Fibroblast of villous mesenchyme (primary cell): ENCODE measurements at regions not wholly inside any gene's neighbourhood (a gene's known extent, or its start where the extent isn't known, plus 50 kb on each side); places are given as distances from the start of the nearest gene placed in this dataset.

Experiments used
- DNase-seq: peaks from one replicate; pipeline ENCODE4 v3.0.0-alpha.2; 2010; ENCODE audit warnings: low read depth
- H3K4me3 ChIP-seq: 2 replicates; pipeline ENCODE4 v1.5.1; 2011; ENCODE audit warnings: low read depth, mild to moderate bottlenecking, low read length
- TF ChIP-seq, protein P1 (sequence below): IDR thresholded peaks from 2 replicates; pipeline ENCODE4 v1.5.1; 2012; ENCODE audit warnings: low read depth, mild to moderate bottlenecking, low read length; ENCODE audit not compliant: insufficient read depth

DNA sequence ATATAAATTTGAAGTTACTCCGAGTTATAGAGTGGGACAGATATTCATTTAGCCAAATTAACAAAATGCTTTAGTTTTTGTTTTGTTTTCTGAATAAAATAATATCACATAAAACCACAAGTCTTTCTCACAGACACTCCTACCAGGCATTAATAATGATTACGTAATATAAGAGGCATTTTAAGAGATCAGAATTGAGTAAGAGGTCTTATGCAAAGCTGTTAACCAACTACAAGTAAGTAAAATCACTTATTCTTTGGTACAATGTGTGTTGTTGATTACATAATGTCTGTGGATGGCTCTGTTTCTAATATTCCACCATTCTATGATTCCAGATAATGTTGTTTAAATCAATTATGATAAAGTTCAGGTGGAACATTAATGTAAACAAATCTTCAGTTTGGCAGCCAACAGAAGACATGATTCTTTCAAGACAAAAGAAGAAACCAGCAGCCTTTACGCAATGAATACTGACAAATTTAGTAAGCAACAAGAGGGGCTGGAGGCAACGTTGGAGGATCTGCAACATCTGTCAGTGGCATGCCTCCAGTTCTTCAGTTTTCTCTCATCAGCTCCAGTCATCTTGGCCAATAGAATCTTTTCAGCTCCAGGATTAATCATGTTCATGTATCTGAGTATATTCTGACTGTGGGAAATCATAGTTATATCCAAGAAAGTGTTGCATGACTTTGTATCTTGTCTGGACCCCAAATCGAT is 403.8 kb downstream of the SLITRK5 start:
- no peak for DNase-seq
- TF ChIP-seq, protein P1, sequence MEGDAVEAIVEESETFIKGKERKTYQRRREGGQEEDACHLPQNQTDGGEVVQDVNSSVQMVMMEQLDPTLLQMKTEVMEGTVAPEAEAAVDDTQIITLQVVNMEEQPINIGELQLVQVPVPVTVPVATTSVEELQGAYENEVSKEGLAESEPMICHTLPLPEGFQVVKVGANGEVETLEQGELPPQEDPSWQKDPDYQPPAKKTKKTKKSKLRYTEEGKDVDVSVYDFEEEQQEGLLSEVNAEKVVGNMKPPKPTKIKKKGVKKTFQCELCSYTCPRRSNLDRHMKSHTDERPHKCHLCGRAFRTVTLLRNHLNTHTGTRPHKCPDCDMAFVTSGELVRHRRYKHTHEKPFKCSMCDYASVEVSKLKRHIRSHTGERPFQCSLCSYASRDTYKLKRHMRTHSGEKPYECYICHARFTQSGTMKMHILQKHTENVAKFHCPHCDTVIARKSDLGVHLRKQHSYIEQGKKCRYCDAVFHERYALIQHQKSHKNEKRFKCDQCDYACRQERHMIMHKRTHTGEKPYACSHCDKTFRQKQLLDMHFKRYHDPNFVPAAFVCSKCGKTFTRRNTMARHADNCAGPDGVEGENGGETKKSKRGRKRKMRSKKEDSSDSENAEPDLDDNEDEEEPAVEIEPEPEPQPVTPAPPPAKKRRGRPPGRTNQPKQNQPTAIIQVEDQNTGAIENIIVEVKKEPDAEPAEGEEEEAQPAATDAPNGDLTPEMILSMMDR: no peak
- H3K4me3 ChIP-seq: no peak overlapping the region

DNA sequence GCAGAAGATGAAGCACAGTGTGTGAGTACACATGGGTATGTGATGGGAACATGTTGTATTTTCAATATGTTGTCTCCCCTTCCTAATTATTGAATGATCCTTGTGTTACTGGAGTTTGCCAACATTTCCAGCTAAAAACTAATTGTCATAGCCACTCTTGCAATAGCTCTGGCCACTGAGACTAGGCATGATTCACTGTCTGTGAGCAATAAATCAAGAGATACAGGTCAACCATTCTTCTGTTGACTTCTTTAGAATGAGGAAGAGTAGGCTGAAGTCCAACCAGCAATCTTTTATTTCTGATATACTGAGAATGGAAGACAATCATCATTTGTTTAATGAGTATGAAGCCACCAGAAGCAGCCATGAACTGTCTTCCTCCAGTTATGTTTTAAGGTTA is 413.9 kb downstream of the SLITRK5 start:
- no peak overlapping the region for H3K4me3 ChIP-seq
- TF ChIP-seq, protein P1: no peak

DNA sequence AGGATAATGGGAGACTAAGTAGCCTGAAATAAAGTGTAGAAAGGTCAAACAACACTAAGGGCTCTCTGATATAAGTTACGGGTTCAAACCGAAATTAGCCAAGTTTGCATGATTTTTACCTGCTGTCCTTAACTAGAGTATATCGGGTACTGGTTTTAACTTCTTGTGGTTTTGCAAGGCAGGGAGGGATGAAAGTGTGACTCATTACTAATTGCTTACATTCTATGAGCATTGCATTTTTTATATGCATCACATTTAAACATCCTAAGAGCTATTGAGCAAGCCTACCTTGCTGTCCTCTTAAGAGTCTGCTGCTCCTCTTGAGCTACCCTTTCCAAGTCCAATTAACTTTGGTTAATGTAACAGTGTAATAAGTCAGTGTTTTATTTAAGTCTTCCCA is 415.4 kb downstream of the SLITRK5 start:
- no peak overlapping the region for H3K4me3 ChIP-seq
- no peak for DNase-seq
- TF ChIP-seq, protein P1: no peak

More for the DNA sequence above, 413.9 kb downstream of the SLITRK5 start:
- DNase-seq: no peak

DNA sequence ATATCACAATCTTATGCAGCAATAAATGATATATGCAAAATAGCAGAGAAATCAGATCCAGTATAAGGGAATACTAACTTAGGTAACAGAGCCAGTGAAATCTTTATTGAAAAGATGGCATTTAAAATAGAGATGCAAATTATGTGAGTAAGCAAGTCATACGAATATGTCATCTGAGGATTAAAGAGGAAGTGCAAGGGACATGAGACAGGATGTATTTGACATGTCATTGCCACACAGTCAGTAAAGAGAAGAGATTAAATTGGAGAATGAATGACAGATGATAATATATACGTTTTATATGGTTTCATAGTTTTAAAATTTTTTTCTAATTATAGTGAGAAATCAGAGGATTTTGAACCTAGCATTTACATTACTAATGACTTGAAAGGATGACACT is 426.4 kb downstream of the SLITRK5 start:
- TF ChIP-seq, protein P1: no peak
- H3K4me3 ChIP-seq: no peak overlapping the region
- DNase-seq: no peak

DNA sequence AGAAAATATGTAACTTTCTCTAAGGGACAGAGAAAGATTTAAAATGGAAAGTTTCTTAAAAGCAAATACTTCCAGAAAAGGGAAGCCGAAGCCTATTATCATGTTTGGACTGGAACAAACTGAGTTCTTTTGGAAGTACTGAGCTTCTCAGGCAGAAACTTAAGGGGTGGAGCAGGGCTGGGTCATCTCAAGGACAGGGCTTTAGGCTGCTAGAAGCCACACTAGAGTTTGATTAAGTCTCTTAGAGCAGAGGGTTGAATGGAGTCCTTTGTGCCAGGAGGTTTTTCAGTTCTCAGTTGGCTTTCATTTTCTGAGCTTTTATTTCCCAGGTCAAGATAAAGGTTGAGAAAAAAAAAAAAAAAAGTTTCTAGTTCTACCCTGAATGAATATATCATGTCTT is 432.7 kb downstream of the SLITRK5 start:
- TF ChIP-seq, protein P1: no peak
- no peak for DNase-seq
- no peak overlapping the region for H3K4me3 ChIP-seq

DNA sequence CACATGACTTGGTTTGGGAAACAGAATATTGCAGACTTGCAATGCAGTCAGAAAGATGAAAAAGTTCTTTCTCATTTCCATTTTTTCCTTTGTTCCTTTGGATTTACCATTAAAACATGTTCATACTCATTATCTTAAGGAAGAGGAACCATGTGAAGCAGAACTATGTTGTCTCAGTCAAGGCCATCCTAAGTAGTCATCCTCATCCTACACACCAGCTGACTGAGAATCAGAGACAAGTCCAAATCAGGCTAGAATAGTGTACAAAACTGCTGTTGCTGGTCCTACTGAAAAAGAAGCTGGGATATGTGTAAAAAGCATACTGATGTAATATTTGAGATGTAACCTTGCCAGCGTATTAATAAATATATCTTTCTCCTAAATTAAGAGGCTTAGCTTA is 433.4 kb downstream of the SLITRK5 start:
- no peak overlapping the region for H3K4me3 ChIP-seq
- TF ChIP-seq, protein P1: no peak
- DNase-seq: no peak

DNA sequence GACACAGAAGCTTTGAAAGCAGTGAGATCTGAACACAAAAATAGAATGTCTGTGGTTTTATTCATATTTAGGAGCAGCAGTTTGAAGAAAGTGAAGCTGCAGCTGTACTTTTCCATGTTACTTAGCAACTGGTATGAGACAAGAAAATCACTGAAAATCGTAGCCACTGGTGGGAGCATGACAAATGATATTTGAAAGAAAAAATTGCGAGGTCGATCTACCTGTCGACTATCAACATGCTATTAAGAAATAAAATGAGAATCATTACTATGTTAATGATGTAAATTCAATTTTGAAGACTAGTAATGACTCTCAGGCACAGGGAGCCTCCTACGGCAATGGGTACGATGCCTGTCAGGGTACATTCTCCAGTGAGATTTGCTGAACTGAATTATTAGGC is 436.4 kb downstream of the SLITRK5 start:
- no peak overlapping the region for H3K4me3 ChIP-seq
- TF ChIP-seq, protein P1: no peak
- DNase-seq: no peak
